GM19467 (cell line): ENCODE measurements at regions not wholly inside any gene's neighbourhood (a gene's known extent, or its start where the extent isn't known, plus 50 kb on each side); places are given as distances from the start of the nearest gene placed in this dataset.

Experiments used
- ATAC-seq: cut with Tn5 transposase; IDR thresholded peaks from one replicate; pipeline ENCODE4 v1.9.1; 2021; ENCODE audit warnings: mild to moderate bottlenecking, moderate library complexity; ENCODE audit not compliant: unreplicated experiment

DNA sequence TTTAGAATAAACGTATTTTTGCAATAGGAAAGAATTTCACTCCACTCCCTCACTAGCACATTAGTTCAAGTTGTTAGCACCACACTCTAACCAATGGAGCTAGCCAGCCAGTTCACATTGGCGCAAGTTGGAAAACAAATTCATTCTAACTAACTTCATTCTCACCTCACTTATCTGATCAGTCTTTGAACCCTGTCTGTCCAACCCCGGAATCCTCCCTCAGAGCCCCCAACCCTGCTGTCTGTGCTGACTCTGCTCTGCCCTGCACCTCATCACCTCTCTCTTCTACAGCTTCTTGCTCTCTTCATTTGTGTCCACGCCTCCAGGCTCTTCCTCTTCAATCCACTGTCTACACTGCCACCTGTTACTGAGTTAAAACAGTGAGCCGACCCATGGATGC is 356.5 kb downstream of the IRS1 start:
- ATAC-seq: no peak

DNA sequence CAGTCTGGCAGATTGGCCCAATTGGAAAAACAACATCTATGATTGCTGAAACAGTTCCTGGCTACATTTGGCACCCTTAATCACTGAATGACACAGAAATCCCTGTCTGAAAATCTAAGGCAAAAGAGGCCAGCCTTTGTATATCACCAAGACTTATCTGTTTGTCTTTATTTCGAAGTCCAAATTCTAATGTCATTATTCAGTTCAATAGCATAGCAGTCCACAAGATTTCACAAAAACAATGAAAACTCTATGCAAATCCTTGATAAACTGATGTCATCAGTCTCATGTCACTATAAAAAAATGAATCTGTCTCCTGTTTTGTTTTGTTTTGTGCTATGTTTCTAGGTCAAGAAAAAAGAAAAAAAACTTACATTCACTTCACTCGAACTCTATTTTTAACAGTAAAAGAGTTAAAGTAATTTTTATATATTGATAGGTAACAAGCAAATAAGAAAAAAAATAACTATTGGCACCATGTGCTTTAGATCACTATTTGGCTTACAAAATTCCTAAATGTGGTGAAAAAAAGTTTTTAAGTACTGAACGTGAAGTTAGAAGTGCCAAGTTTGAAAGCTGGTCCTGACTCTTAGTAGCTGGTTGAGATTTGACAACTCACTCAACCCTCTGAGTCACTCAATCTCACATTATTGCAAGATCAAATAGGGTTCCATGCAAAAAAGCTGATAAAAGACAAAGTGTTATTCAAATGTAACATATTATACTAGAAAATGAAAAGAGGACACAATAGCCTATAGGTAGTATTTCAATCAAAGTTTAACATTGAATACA is 359.3 kb downstream of the IRS1 start:
- no peak for ATAC-seq

DNA sequence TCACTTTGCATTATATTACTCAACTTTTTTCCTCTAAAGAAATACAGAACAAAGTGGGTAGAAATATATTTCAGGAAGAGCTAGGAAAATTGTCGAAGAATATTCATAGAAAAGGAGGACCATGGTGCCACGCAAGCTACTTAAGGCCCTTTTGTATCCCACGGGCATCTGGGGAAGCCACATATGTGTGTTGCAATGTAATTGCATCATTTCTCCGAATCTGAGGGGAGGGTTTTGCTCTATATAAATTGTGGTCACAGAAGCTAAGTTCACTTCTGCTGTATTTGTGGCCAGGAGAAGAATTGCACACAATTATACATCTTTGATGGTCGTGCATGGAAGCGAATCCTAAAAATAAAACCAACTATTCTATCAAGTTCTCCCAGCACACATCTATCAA is 360.3 kb downstream of the IRS1 start:
- no peak for ATAC-seq

GRCh38 chr2:226435146-226435545 is 364.5 kb downstream of the IRS1 start:
- no peak for ATAC-seq

DNA sequence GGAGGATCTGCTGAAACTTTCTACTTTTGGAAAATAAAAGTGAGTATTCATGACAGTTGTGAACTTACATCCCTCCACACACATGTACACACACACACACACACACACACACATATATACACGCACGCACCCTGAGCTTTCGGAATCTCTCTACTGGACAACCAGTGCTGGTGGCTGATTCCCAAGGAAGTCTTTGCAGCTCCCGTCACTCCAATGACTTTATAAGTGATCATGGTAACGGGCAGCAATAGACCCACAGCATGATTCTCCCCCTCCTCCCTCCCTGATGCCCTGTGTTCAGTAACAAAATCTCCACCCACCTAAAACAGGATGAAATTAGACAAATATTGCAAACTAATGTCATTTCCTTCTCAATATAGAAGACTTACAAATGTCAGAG is 364.9 kb downstream of the IRS1 start:
- no peak for ATAC-seq

DNA sequence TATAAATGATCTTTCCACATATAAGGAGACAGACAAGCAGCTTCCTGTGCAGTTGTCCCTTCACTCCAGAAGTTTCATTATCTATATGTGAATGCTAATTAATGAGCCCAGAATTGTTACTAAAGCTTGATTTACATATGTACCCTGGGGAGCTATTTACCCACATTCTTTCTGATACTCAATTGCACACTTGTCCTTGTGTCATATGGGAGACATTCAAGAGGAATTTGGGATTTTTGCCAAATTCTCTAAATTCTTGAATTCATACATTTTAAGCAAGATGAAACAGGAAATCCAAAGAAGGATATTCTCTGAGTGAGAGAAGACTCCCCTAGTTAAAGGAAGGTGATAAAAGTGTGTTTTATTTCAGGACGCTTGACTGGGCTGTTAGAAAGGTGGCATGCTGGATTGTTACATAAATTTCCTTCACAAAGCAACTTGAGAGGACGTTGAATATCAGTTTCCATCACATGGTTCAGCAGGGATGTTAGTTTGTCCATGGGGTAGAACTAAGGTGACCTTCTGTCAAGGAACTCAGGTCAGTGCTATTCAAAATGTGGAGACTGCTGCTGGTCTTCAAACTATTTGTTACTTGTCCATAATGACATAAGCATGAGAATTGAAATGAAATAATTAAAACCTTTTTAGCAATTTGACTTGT is 368.2 kb downstream of the IRS1 start:
- no peak for ATAC-seq

- no peak for ATAC-seq
Measured at GRCh38 chr2:226429476-226429875, 370.1 kb downstream of the IRS1 start.

GRCh38 chr2:226427538-226428307 is 371.9 kb downstream of the IRS1 start:
- no peak for ATAC-seq

DNA sequence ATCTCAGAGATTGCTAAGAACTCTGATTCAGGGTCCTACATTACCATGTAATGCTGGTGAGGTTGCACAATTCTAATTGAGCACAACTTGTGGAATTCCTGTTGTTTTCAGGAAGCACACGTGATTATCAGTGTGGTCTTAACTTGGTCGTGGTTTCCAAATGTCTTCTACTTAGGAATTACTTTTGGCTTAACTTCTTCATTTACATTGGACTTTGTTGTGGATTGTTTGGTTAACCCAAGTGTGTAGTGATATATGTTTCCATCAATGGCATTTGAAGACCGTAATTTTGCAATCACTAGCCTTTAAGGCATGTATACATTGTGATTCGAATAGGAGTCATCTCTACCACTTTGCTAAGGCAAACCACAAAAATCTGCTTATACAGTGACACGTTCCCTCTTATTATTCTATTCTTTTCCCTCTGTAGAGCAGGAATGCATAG is 373.3 kb downstream of the IRS1 start:
- ATAC-seq: no peak

DNA sequence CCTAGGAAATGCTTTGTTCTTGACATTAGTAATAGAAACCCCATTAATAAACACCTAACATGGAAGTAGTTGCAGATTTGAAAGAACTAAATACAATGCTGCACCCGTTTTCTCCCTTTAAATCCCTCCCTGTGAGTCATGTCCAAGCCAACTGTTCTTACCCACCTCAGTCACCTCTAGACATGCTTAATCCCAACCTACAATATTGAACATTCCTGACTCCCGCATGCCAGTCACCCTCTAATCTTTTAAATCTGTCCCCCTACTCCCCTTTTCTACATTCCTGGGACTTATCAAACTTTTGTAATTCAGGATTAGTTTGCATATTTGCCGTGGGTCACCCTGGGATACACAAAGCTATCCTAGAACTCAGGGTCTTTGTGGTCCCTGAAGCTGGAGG is 374.6 kb downstream of the IRS1 start:
- no peak for ATAC-seq

DNA sequence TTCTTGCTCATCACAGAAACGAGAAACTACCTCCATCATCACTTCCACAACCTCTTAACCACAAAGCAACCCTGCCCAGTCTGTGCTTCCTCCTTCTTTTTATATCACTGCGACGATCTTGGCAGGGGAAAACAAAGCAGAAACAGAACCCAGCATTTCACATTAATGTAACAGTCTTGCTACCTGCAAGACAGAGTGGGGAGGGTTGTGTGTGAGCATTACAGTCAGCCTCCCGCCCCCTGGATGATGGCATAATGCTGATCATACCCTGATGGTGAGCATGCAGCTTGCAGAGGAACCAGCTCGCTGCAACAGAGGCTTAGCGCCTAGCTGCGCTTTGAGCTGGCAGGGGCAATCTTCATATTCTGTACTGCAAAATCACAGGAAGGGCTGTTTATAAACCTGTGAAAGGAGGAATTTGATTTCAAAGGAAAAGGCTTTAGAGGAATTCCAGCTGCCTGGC is 376.1 kb downstream of the IRS1 start:
- peak; percentile 94 for ATAC-seq

DNA sequence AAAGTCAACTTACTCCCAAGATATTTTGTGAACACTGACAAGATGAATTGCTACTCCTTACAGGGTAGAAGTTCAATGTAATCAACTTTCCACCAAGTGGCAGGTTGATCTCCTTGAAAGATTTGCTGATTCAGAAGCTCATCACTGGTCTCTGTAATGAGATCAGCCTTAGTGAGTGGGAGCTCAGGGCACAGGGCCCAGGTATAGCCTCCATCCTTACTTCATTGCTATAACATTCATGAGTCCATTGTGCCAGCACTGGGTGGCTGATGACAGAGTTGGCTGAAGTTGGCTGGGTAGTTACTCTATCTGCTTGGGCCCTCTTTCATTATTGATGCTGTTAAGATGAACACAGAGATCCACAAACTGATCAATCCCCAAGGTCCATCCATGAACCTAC is 379.0 kb downstream of the IRS1 start:
- ATAC-seq: no peak

GRCh38 chr2:226418521-226418920 is 381.1 kb downstream of the IRS1 start:
- ATAC-seq: no peak

- no peak for ATAC-seq
Measured at GRCh38 chr2:226414335-226414734, 385.3 kb downstream of the IRS1 start.

- no peak for ATAC-seq
Measured at GRCh38 chr2:226413498-226414130, 386.0 kb downstream of the IRS1 start.

DNA sequence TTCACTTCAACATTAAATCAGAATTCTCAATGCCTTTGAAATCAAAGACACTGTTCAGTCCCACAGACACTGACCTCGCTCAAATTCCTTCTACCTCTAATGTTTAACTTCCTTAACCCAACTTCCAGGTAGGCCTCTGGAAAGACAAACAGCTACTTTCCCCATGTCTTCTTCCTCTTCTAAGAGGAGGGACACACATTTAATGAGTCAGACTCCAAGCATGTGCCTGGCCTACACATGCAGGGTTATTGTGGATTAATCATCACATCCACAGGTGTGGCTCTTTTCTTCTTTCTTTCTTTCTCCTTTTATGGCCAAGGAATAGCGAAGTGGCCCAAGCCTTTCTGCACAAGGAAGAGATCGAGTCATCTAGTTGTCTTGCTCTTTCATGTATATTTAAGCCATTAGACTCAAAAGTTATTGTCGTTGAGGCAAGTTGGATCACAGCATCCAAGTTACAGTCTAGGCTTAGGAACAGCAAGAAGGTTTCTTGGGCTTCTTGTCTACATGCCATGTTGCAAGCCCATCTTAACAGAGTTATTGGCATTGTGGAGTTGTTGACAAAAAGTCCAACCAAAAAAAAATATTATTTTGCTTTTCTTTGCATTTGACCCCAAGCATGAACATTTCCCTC is 387.8 kb downstream of the IRS1 start:
- ATAC-seq: no peak

DNA sequence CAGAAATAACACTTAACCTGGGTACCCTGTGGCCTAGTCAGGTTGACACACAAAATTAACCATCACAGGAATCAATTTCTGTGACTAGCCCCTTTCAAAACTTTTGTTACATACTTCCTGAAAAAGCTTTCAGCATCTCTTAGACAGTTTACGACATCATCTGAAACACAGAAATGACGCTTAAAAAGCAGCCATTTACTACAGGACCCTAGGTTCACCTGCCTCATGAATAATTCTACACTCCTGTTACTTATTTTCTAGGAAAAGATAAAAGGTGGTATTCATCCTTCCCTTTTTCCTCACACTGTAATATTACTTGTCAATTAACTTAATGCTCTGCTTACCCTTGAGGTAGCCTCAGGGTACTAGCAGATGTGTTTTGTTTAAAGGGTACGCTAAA is 388.4 kb downstream of the IRS1 start:
- ATAC-seq: no peak

DNA sequence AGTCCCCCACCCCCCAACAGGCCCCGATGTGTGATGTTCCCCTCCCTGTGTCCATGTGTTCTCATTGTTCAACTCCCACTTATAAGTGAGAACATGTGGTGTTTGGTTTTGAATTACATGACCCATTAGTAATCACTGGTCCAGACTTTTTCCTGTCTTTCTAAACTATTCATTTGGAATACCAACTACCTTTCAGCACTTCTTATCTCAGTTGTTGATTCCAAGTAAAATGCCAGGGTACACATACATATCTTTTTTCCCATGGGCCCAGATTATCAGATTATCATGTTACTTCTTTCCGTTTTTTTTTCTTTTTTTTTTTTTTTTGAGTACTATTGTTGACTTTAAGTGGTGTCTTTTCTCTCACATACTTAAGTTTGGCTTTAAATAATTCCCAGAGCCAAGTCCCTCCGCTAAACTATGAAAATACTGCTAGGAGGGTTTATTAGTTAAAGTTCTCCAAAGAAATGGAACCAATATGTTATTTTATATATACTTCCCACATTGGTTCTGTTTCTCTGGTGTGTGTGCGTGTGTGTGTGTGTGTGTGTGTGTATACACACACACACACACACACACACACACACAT is 389.3 kb downstream of the IRS1 start:
- no peak for ATAC-seq

DNA sequence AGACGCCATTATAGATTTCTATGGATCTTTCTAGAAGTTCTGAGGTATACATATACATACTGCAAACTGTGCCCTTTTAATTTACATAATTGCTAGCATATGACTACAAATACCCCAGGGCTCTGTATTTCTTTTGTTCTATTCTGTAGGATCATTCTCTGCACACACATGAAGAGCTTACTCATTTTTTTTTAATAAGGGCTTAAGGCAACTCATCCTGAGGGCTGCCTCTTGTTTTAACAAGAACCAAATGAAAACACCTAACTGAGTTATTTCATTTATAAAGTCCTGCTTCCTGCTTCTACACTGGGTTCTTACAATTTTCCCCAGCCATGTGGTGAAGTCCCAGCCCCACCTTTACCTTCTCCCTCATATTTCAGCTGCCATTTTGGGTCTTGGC is 390.5 kb downstream of the IRS1 start:
- no peak for ATAC-seq

GRCh38 chr2:226408141-226408540 is 391.5 kb downstream of the IRS1 start:
- no peak for ATAC-seq
